HG02759 (cell line): ENCODE measurements at regions not wholly inside any gene's neighbourhood (a gene's known extent, or its start where the extent isn't known, plus 50 kb on each side); places are given as distances from the start of the nearest gene placed in this dataset.

Experiments used
- ATAC-seq: cut with Tn5 transposase; IDR thresholded peaks from one replicate; pipeline ENCODE4 v1.9.1; 2021; ENCODE audit warnings: mild to moderate bottlenecking, moderate library complexity; ENCODE audit not compliant: unreplicated experiment

GRCh38 chr4:157572951-157573350 lies 352.4 kb downstream of the GRIA2 start:
- ATAC-seq = no peak

- ATAC-seq = no peak
These were observed 351.8 kb downstream of the GRIA2 start for GRCh38 chr4:157572284-157572683.

GRCh38 chr4:157564771-157565170 lies 344.2 kb downstream of the GRIA2 start:
- no peak for ATAC-seq

- ATAC-seq = no peak
These were observed 343.7 kb downstream of the GRIA2 start for GRCh38 chr4:157564218-157564617.

- ATAC-seq = no peak
These were observed 337.5 kb downstream of the GRIA2 start for GRCh38 chr4:157558016-157558415.

GRCh38 chr4:157550028-157550427 lies 329.5 kb downstream of the GRIA2 start:
- no peak for ATAC-seq

- ATAC-seq = no peak
These were observed 307.4 kb downstream of the GRIA2 start for GRCh38 chr4:157527954-157528353.

GRCh38 chr4:157521906-157522305 lies 301.4 kb downstream of the GRIA2 start:
- ATAC-seq = no peak

GRCh38 chr4:157514711-157515110 lies 294.2 kb downstream of the GRIA2 start:
- no peak for ATAC-seq

GRCh38 chr4:157509341-157509740 lies 288.8 kb downstream of the GRIA2 start:
- no peak for ATAC-seq

GRCh38 chr4:157502656-157503055 lies 282.1 kb downstream of the GRIA2 start:
- ATAC-seq = no peak

GRCh38 chr4:157459785-157460184 lies 239.3 kb downstream of the GRIA2 start:
- no peak for ATAC-seq

GRCh38 chr4:157447195-157447594 lies 226.7 kb downstream of the GRIA2 start:
- no peak for ATAC-seq

- ATAC-seq = no peak
These were observed 223.5 kb downstream of the GRIA2 start for GRCh38 chr4:157444014-157444413.

GRCh38 chr4:157443537-157443936 lies 223.0 kb downstream of the GRIA2 start:
- ATAC-seq = no peak

GRCh38 chr4:157425897-157426296 lies 205.4 kb downstream of the GRIA2 start:
- no peak for ATAC-seq

- no peak for ATAC-seq
These were observed 203.0 kb downstream of the GRIA2 start for GRCh38 chr4:157423526-157424020.

GRCh38 chr4:157421365-157421764 lies 200.8 kb downstream of the GRIA2 start:
- no peak for ATAC-seq
